ENCODE measurements at regions not wholly inside any gene's neighbourhood (a gene's known extent, or its start where the extent isn't known, plus 50 kb on each side); places are given as distances from the start of the nearest gene placed in this dataset.

DNA sequence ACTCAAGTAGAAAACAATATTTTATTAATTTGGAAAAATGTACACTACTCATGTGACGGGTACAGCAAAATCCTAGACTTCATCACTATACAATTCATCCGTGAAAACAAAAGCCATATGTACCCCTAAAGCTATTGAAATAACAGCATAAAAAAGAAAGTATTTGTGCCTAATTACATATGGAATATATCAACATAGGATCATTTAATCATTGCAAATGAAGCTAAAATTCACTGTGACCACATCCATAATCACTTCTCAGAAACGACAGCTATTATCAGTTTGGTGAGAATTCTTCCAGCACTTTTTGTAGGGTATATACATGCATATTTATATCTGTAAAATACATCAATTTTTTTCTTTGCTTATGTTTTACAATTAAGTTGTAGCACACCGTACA lies 128.0 kb downstream of the ARL4A start:
- Histone ChIP-seq H3K4me1 (ENCODE audit: low read depth, poor library complexity, severe bottlenecking) (no peaks in the 10 kb centered on the region), H3K27me3 (ENCODE audit: insufficient read depth, low read depth) (no peaks in the 10 kb centered on the region), H3K4me2 (no peak overlapping the region), H4K20me1 (ENCODE audit: insufficient read depth) (no peaks in the 10 kb centered on the region), H3K36me3 (ENCODE audit: insufficient read depth) (no peaks in the 10 kb centered on the region), H2AFZ (ENCODE audit: low read depth) (no peak overlapping the region), H3K27ac (no peak overlapping the region), H3K79me2 (ENCODE audit: insufficient read depth, low read depth) (no peaks in the 10 kb centered on the region), H3K9ac (no peak overlapping the region), H3K4me3 (IDR thresholded peaks at IDR 0.05; ENCODE audit: insufficient read depth, low read depth, low read length) (no peak overlapping the region)
- TF ChIP-seq, protein P1, sequence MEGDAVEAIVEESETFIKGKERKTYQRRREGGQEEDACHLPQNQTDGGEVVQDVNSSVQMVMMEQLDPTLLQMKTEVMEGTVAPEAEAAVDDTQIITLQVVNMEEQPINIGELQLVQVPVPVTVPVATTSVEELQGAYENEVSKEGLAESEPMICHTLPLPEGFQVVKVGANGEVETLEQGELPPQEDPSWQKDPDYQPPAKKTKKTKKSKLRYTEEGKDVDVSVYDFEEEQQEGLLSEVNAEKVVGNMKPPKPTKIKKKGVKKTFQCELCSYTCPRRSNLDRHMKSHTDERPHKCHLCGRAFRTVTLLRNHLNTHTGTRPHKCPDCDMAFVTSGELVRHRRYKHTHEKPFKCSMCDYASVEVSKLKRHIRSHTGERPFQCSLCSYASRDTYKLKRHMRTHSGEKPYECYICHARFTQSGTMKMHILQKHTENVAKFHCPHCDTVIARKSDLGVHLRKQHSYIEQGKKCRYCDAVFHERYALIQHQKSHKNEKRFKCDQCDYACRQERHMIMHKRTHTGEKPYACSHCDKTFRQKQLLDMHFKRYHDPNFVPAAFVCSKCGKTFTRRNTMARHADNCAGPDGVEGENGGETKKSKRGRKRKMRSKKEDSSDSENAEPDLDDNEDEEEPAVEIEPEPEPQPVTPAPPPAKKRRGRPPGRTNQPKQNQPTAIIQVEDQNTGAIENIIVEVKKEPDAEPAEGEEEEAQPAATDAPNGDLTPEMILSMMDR (conservative IDR thresholded peaks at IDR 0.05; ENCODE audit: low read depth, low read length), result no peak

DNA sequence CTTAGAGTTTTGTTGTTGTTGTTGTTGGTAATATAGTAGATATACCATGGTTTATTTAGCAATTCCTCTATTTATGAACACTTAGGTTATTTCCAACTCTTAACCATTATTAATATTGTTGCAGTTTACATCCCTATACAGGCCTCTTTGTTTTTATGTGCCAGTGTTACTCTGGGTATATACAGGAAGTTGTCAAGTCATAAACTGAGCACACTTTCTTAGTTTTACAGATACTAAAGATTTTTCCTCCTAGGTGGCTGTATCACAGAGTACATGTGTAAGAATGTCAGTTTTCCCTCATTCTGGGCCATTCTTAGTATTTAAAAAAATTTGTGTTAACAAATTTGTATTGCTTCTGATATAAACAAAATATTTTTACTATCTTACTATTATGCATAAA lies 128.4 kb downstream of the ARL4A start:
- no peak overlapping the region for H3K4me3 ChIP-seq (IDR thresholded peaks at IDR 0.05; ENCODE audit: insufficient read depth, low read depth, low read length)
- no peak overlapping the region for H2AFZ ChIP-seq (ENCODE audit: low read depth)
- no peaks in the 10 kb centered on the region for H3K36me3 ChIP-seq (ENCODE audit: insufficient read depth)
- no peaks in the 10 kb centered on the region for H4K20me1 ChIP-seq (ENCODE audit: insufficient read depth)
- no peaks in the 10 kb centered on the region for H3K27me3 ChIP-seq (ENCODE audit: insufficient read depth, low read depth)
- no peaks in the 10 kb centered on the region for H3K79me2 ChIP-seq (ENCODE audit: insufficient read depth, low read depth)
- no peak overlapping the region for H3K4me2 ChIP-seq
- no peak overlapping the region for H3K27ac ChIP-seq
- H3K4me1 ChIP-seq (ENCODE audit: low read depth, poor library complexity, severe bottlenecking), result no peaks in the 10 kb centered on the region
- no peak overlapping the region for H3K9ac ChIP-seq
- TF ChIP-seq, protein P1 (conservative IDR thresholded peaks at IDR 0.05; ENCODE audit: low read depth, low read length), result no peak

DNA sequence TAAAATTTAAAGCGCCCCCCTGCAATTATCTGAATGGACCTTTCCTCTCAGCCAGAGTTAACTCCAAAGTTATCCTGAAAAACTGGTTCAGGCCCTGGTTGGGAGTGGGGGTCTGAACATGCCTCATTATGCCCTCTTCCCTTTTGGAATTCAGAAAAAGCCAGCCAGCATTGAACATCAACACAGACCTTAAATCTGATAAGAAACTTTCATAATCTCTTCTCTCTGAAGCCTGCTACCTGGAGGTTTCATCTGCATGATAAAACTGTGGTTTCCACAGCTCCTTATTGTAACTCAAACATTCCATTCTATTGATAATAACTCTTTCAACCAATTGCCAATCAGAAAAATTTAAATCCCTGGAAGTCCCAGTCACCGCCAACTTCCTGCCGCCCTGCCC lies 133.3 kb downstream of the ARL4A start:
- H2AFZ ChIP-seq (ENCODE audit: low read depth), result no peak overlapping the region
- H4K20me1 ChIP-seq (ENCODE audit: insufficient read depth), result no peaks in the 10 kb centered on the region
- TF ChIP-seq, protein P1 (conservative IDR thresholded peaks at IDR 0.05; ENCODE audit: low read depth, low read length), result no peak
- H3K36me3 ChIP-seq (ENCODE audit: insufficient read depth), result no peaks in the 10 kb centered on the region
- no peak overlapping the region for H3K27ac ChIP-seq
- no peak overlapping the region for H3K4me2 ChIP-seq
- no peaks in the 10 kb centered on the region for H3K79me2 ChIP-seq (ENCODE audit: insufficient read depth, low read depth)
- no peaks in the 10 kb centered on the region for H3K4me1 ChIP-seq (ENCODE audit: low read depth, poor library complexity, severe bottlenecking)
- H3K27me3 ChIP-seq (ENCODE audit: insufficient read depth, low read depth), result no peaks in the 10 kb centered on the region
- no peak overlapping the region for H3K9ac ChIP-seq
- H3K4me3 ChIP-seq (IDR thresholded peaks at IDR 0.05; ENCODE audit: insufficient read depth, low read depth, low read length), result no peak overlapping the region

DNA sequence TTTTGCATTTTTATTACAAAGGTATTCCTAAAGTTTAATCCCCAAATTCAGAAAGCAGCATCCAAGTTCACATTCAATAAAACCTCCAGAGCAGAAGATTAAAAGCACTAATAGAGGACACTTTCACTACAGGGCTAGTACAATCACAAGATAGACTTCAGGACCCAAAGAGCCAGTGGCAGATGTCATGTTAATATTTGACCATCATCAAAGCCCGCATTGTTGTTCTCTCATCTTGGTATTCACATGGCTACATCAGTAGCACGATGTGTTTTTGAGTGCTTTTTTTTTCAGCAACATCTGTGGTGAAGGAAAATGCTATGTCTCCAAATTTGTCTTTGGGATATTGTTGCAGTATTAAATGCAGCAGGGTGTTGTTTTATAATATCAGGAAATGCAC lies 134.3 kb downstream of the ARL4A start:
- Histone ChIP-seq H3K27ac (no peak overlapping the region), H2AFZ (ENCODE audit: low read depth) (no peak overlapping the region), H3K4me2 (no peak overlapping the region), H3K4me3 (IDR thresholded peaks at IDR 0.05; ENCODE audit: insufficient read depth, low read depth, low read length) (no peak overlapping the region), H4K20me1 (ENCODE audit: insufficient read depth) (no peaks in the 10 kb centered on the region), H3K9ac (no peak overlapping the region), H3K27me3 (ENCODE audit: insufficient read depth, low read depth) (no peaks in the 10 kb centered on the region), H3K79me2 (ENCODE audit: insufficient read depth, low read depth) (no peaks in the 10 kb centered on the region), H3K36me3 (ENCODE audit: insufficient read depth) (no peaks in the 10 kb centered on the region), H3K4me1 (ENCODE audit: low read depth, poor library complexity, severe bottlenecking) (no peaks in the 10 kb centered on the region)
- TF ChIP-seq, protein P1 (conservative IDR thresholded peaks at IDR 0.05; ENCODE audit: low read depth, low read length), result no peak

DNA sequence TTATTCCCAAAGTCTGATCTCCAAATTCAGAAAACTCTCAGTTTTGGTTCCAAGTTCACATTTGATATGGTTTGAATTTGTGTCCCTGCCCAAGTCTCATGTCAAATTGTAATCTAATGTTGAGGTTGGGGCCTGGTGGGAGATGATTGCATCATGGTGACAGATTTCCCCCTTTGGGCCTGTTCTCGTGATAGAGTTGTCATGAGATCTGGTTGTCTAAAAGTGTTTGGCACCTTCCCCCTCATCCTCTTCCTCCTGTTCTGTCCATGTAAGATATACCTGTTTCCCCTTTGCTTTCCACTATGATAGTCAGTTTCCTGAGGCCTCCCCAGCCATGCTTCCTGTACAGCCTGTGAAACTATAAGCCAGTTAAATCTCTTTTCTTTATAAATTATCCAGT lies 138.6 kb downstream of the ARL4A start:
- Histone ChIP-seq H3K36me3 (ENCODE audit: insufficient read depth) (no peaks in the 10 kb centered on the region), H3K9ac (no peak overlapping the region), H3K27me3 (ENCODE audit: insufficient read depth, low read depth) (no peaks in the 10 kb centered on the region), H3K4me1 (ENCODE audit: low read depth, poor library complexity, severe bottlenecking) (no peaks in the 10 kb centered on the region), H2AFZ (ENCODE audit: low read depth) (no peak overlapping the region), H3K4me3 (IDR thresholded peaks at IDR 0.05; ENCODE audit: insufficient read depth, low read depth, low read length) (no peak overlapping the region), H3K79me2 (ENCODE audit: insufficient read depth, low read depth) (no peaks in the 10 kb centered on the region), H3K4me2 (no peak overlapping the region), H3K27ac (no peak overlapping the region), H4K20me1 (ENCODE audit: insufficient read depth) (no peaks in the 10 kb centered on the region)
- TF ChIP-seq, protein P1 (conservative IDR thresholded peaks at IDR 0.05; ENCODE audit: low read depth, low read length), result no peak

All from KMS-11 (cell line).